ENCODE measurements at regions not wholly inside any gene's neighbourhood (a gene's known extent, or its start where the extent isn't known, plus 50 kb on each side); places are given as distances from the start of the nearest gene placed in this dataset.
"Not testable (repeated sequence)": the region's sequence is repeated elsewhere in the genome, so short reads cannot be mapped to it uniquely, and the experiment has no call there.

GRCh38 chr3:195989197-195989920 lies 81.0 kb upstream of the TNK2 start:
- peak overlapping the region; percentile 18 for H3K4me3 ChIP-seq (ENCODE audit: low read depth, low read length)
- not testable (repeated sequence) for DNase-seq (ENCODE audit: low read depth in 4 of 6, low spot score in 6 of 6); H3K27ac ChIP-seq (ENCODE audit: low read depth, low read length); H3K36me3 ChIP-seq (ENCODE audit: control insufficient read depth, insufficient read depth, low read length); H3K9me3 ChIP-seq (ENCODE audit: control insufficient read depth, insufficient read depth, low read length); H3K27me3 ChIP-seq (ENCODE audit: control insufficient read depth, insufficient read depth, low read length); H3K4me1 ChIP-seq (ENCODE audit: control insufficient read depth, insufficient read depth, low read length)
- 0% methylated on average over 5 of the region's 46 CpGs for WGBS (ENCODE audit: insufficient coverage)

DNA sequence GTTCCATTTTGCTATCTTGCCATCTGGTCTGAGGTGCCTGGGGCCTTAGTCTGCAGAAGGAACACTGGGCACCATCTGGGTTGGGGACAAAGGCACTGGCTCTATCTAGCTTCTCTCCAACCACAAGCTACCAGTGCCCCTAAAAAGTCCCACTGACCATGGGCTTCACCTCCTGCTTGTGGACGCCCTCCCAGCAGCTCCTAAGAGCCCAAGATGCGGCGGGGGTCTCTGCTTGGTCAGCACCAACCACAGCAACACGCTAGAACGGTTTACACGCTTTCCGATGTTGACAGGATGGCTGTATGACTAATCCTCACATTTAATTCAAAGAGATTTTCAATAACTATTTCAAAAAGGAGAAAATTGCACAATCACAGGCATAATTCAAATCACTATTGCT lies 80.4 kb upstream of the TNK2 start:
- not testable (repeated sequence) for H3K27ac ChIP-seq (ENCODE audit: low read depth, low read length); H3K27me3 ChIP-seq (ENCODE audit: control insufficient read depth, insufficient read depth, low read length); DNase-seq (ENCODE audit: low read depth in 4 of 6, low spot score in 6 of 6); H3K4me3 ChIP-seq (ENCODE audit: low read depth, low read length); H3K4me1 ChIP-seq (ENCODE audit: control insufficient read depth, insufficient read depth, low read length); H3K9me3 ChIP-seq (ENCODE audit: control insufficient read depth, insufficient read depth, low read length); H3K36me3 ChIP-seq (ENCODE audit: control insufficient read depth, insufficient read depth, low read length)
- WGBS (ENCODE audit: insufficient coverage): no CpG with 5 or more reads among the region's 7 CpGs

DNA sequence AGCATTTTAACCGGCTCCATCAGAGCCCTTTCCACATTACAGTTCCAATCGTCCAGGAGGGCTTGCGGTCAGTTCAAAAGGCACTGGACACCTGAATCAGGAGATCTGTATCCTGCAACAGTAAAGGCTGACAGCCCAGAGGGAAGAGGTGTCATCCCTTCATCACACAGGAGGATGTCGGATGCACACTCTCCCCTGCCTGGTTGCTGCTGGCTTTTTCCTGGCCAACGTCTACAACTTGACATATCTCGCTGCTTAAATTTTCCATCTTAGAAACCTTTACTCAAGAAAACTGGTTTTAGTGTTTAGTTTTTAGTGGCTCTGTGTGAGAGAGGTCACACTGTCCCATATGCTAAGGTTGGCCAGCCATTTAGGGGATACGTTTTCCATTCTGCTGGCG lies 78.7 kb upstream of the TNK2 start:
- H3K9me3 ChIP-seq (ENCODE audit: control insufficient read depth, insufficient read depth, low read length); H3K4me3 ChIP-seq (ENCODE audit: low read depth, low read length); H3K27ac ChIP-seq (ENCODE audit: low read depth, low read length); H3K4me1 ChIP-seq (ENCODE audit: control insufficient read depth, insufficient read depth, low read length); DNase-seq (ENCODE audit: low read depth in 4 of 6, low spot score in 6 of 6); H3K27me3 ChIP-seq (ENCODE audit: control insufficient read depth, insufficient read depth, low read length): not testable (repeated sequence)
- peaks cover 18% of the 10 kb centered on the region for H3K36me3 ChIP-seq (ENCODE audit: control insufficient read depth, insufficient read depth, low read length)
- no CpG with 5 or more reads among the region's 8 CpGs for WGBS (ENCODE audit: insufficient coverage)

GRCh38 chr3:195986576-195986975 lies 78.2 kb upstream of the TNK2 start:
- no CpG with 5 or more reads among the region's 4 CpGs for WGBS (ENCODE audit: insufficient coverage)
- not testable (repeated sequence) for H3K4me3 ChIP-seq (ENCODE audit: low read depth, low read length); H3K27ac ChIP-seq (ENCODE audit: low read depth, low read length); H3K9me3 ChIP-seq (ENCODE audit: control insufficient read depth, insufficient read depth, low read length); H3K27me3 ChIP-seq (ENCODE audit: control insufficient read depth, insufficient read depth, low read length); H3K4me1 ChIP-seq (ENCODE audit: control insufficient read depth, insufficient read depth, low read length); DNase-seq (ENCODE audit: low read depth in 4 of 6, low spot score in 6 of 6)
- peaks cover 18% of the 10 kb centered on the region for H3K36me3 ChIP-seq (ENCODE audit: control insufficient read depth, insufficient read depth, low read length)

- not testable (repeated sequence) for DNase-seq (ENCODE audit: low read depth in 4 of 6, low spot score in 6 of 6); H3K4me1 ChIP-seq (ENCODE audit: control insufficient read depth, insufficient read depth, low read length); H3K27me3 ChIP-seq (ENCODE audit: control insufficient read depth, insufficient read depth, low read length); H3K27ac ChIP-seq (ENCODE audit: low read depth, low read length); H3K4me3 ChIP-seq (ENCODE audit: low read depth, low read length); H3K9me3 ChIP-seq (ENCODE audit: control insufficient read depth, insufficient read depth, low read length)
- WGBS (ENCODE audit: insufficient coverage): no CpG with 5 or more reads among the region's 11 CpGs
- peaks cover 18% of the 10 kb centered on the region for H3K36me3 ChIP-seq (ENCODE audit: control insufficient read depth, insufficient read depth, low read length)
Measured at GRCh38 chr3:195985348-195985920, 77.1 kb upstream of the TNK2 start.

DNA sequence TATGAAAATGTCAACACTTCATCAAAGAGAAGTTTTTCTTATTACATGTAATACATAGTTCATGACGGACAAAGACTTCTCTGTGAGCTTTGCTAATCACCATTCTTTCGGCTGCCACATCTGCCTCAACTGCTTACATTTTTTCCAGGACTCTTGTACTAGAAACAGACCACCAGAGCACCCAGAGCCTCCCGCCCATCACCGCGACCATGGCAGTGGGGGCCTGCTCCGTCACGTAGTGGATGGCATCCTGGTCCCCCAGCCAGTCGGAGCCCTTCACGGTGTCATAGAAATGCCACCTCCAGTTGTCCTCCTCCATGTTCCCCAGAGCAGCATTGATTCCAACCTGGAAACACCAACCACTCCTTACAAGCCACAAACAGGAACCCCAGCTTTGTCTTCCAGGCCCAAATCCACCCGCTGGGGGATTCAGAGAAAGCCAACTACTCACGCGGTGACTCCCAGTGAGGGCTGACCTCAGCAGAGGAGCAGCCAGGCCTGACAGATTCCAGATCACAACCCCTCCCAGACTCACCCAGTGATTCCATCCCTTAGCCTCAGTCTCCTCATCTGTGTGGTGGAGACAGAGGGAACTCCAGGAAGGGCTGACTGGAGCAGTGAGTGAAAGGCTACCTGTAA lies 76.2 kb upstream of the TNK2 start:
- not testable (repeated sequence) for H3K4me3 ChIP-seq (ENCODE audit: low read depth, low read length); H3K27ac ChIP-seq (ENCODE audit: low read depth, low read length); H3K4me1 ChIP-seq (ENCODE audit: control insufficient read depth, insufficient read depth, low read length); H3K9me3 ChIP-seq (ENCODE audit: control insufficient read depth, insufficient read depth, low read length); DNase-seq (ENCODE audit: low read depth in 4 of 6, low spot score in 6 of 6); H3K27me3 ChIP-seq (ENCODE audit: control insufficient read depth, insufficient read depth, low read length)
- 100% methylated on average over 5 of the region's 12 CpGs for WGBS (ENCODE audit: insufficient coverage)
- peaks cover 24% of the 10 kb centered on the region for H3K36me3 ChIP-seq (ENCODE audit: control insufficient read depth, insufficient read depth, low read length)

DNA sequence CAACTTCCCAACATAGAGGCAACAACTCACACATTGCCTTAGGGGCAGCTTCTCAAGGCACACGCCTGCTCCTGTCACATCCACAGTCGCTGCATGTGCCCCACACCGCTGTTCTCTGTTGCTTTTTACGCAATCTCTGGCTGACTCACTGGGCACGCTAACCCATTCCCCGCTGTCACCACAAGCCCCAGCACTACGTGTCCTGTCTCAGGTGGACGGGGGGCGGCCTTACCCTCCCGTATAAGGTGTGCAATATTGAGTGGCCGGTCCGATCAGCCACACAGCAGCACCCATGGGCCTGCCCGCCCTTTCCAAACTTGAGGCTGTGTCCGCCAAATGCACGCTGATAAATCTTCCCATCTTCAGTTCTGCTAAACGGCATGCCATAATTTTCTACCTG lies 75.5 kb upstream of the TNK2 start:
- H3K4me1 ChIP-seq (ENCODE audit: control insufficient read depth, insufficient read depth, low read length); H3K27me3 ChIP-seq (ENCODE audit: control insufficient read depth, insufficient read depth, low read length); H3K9me3 ChIP-seq (ENCODE audit: control insufficient read depth, insufficient read depth, low read length); DNase-seq (ENCODE audit: low read depth in 4 of 6, low spot score in 6 of 6); H3K27ac ChIP-seq (ENCODE audit: low read depth, low read length); H3K4me3 ChIP-seq (ENCODE audit: low read depth, low read length): not testable (repeated sequence)
- peaks cover 25% of the 10 kb centered on the region for H3K36me3 ChIP-seq (ENCODE audit: control insufficient read depth, insufficient read depth, low read length)
- WGBS (ENCODE audit: insufficient coverage): 88% methylated on average over 15 of the region's 16 CpGs

- not testable (repeated sequence) for H3K9me3 ChIP-seq (ENCODE audit: control insufficient read depth, insufficient read depth, low read length)
- H3K36me3 ChIP-seq (ENCODE audit: control insufficient read depth, insufficient read depth, low read length): peaks cover 31% of the 10 kb centered on the region
Measured at GRCh38 chr3:195982754-195983153, 74.4 kb upstream of the TNK2 start.

GRCh38 chr3:195981778-195982177 lies 73.4 kb upstream of the TNK2 start:
- WGBS (ENCODE audit: insufficient coverage): 67% methylated on average over 5 of the region's 7 CpGs
- not testable (repeated sequence) for H3K27me3 ChIP-seq (ENCODE audit: control insufficient read depth, insufficient read depth, low read length); H3K4me3 ChIP-seq (ENCODE audit: low read depth, low read length); H3K27ac ChIP-seq (ENCODE audit: low read depth, low read length); H3K4me1 ChIP-seq (ENCODE audit: control insufficient read depth, insufficient read depth, low read length); DNase-seq (ENCODE audit: low read depth in 4 of 6, low spot score in 6 of 6); H3K9me3 ChIP-seq (ENCODE audit: control insufficient read depth, insufficient read depth, low read length)
- peaks cover 31% of the 10 kb centered on the region for H3K36me3 ChIP-seq (ENCODE audit: control insufficient read depth, insufficient read depth, low read length)

More at GRCh38 chr3:195982754-195983153, 74.4 kb upstream of the TNK2 start:
- H3K27ac ChIP-seq (ENCODE audit: low read depth, low read length); H3K4me1 ChIP-seq (ENCODE audit: control insufficient read depth, insufficient read depth, low read length); H3K4me3 ChIP-seq (ENCODE audit: low read depth, low read length); DNase-seq (ENCODE audit: low read depth in 4 of 6, low spot score in 6 of 6); H3K27me3 ChIP-seq (ENCODE audit: control insufficient read depth, insufficient read depth, low read length): not testable (repeated sequence)
- WGBS (ENCODE audit: insufficient coverage): 94% methylated on average over 17 of the region's 17 CpGs

GRCh38 chr3:195979877-195980276 lies 71.5 kb upstream of the TNK2 start:
- H3K9me3 ChIP-seq (ENCODE audit: control insufficient read depth, insufficient read depth, low read length): not testable (repeated sequence)
- H3K36me3 ChIP-seq (ENCODE audit: control insufficient read depth, insufficient read depth, low read length): peaks cover 38% of the 10 kb centered on the region

More at GRCh38 chr3:195979877-195980276, 71.5 kb upstream of the TNK2 start:
- WGBS (ENCODE audit: insufficient coverage): 95% methylated on average over 4 of the region's 10 CpGs
- not testable (repeated sequence) for H3K27ac ChIP-seq (ENCODE audit: low read depth, low read length); DNase-seq (ENCODE audit: low read depth in 4 of 6, low spot score in 6 of 6); H3K4me3 ChIP-seq (ENCODE audit: low read depth, low read length); H3K4me1 ChIP-seq (ENCODE audit: control insufficient read depth, insufficient read depth, low read length); H3K27me3 ChIP-seq (ENCODE audit: control insufficient read depth, insufficient read depth, low read length)

Data from spinal cord (tissue), 9 donors.